MCF 10A (cell line): ENCODE measurements at regions not wholly inside any gene's neighbourhood (a gene's known extent, or its start where the extent isn't known, plus 50 kb on each side); places are given as distances from the start of the nearest gene placed in this dataset.
A peak's percentile ranks its signal among the peaks of the same experiment; 100 is the strongest.

Experiments used
- BruUV-seq: library from RNA; stranded (reverse); fragments of 400-500 nt; replicated peaks from 2 replicates; lab custom pipeline; 2021; lab: Mats Ljungman, UMichigan
- CTCF ChIA-PET: fragments of 300-600 bp; sonication (Branson Sonifier 250); formaldehyde crosslinking; extraction: SDS; loops from one replicate; lab custom pipeline; 2021; ENCODE audit warnings: antibody characterized with exemption, inconsistent platforms; lab: Yijun Ruan, JAX
- POLR2A ChIA-PET: fragments of 300-600, 350-650 bp; sonication (Branson Sonifier 250); formaldehyde crosslinking; extraction: SDS; loops from one replicate; lab custom pipeline; 2020; ENCODE audit warnings: antibody characterized with exemption, inconsistent platforms; lab: Yijun Ruan, JAX
- DNase-seq: peaks from one replicate; pipeline ENCODE4 v3.0.0-alpha.2; 2018; ENCODE audit not compliant: unreplicated experiment
- H3K27ac Mint-ChIP-seq: one replicate; pipeline ENCODE4 v1.8.0; 2022; ENCODE audit warnings: mild to moderate bottlenecking, low read depth, mixed read lengths; ENCODE audit not compliant: unreplicated experiment
- H3K27me3 Mint-ChIP-seq: one replicate; pipeline ENCODE4 v1.8.0; 2022; ENCODE audit warnings: mixed read lengths; ENCODE audit not compliant: insufficient read depth, unreplicated experiment
- H3K36me3 Mint-ChIP-seq: one replicate; pipeline ENCODE4 v1.8.0; 2022; ENCODE audit warnings: mild to moderate bottlenecking, moderate library complexity, mixed read lengths; ENCODE audit not compliant: insufficient read depth, unreplicated experiment
- H3K4me1 Mint-ChIP-seq: one replicate; pipeline ENCODE4 v1.8.0; 2022; ENCODE audit warnings: mixed read lengths; ENCODE audit not compliant: insufficient read depth, unreplicated experiment
- H3K4me3 Mint-ChIP-seq: one replicate; pipeline ENCODE4 v1.8.0; 2022; ENCODE audit warnings: mild to moderate bottlenecking, moderate library complexity, mixed read lengths; ENCODE audit not compliant: unreplicated experiment
- H3K9me3 Mint-ChIP-seq: one replicate; pipeline ENCODE4 v1.8.0; 2022; ENCODE audit warnings: mixed read lengths; ENCODE audit not compliant: unreplicated experiment
- intact Hi-C: fragments of 100-400 bp; cut with micrococcal nuclease; formaldehyde crosslinking; loops from 2 replicates; pipeline ENCODE4 v1.14.1; 2022
- TF ChIP-seq, protein P1 (sequence below): fragments of 200-600 bp; IDR thresholded peaks from one replicate; pipeline ENCODE4 v1.8.0; 2022; ENCODE audit warnings: antibody characterized with exemption, mild to moderate bottlenecking; ENCODE audit not compliant: unreplicated experiment

DNA sequence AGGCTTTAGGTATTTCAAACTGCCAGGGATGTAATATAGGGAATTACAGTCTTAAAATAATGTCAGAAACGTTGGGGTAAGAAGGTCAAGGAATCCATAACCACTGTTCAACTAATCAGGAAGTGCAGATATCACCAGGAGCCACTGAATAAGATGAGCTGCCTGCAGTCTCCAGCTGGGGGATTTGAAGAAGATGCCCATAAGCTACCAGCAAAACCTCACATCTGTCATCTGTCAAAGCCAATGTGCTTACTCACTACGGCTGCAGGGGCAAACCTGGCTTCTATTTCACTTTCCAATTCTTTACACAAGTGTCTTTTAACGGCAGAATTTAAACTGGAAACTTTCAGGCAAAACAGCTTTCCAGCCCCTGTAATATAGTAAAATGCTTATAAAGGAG, 1410.1 kb upstream of the ATXN8OS start:
- no peaks in the 10 kb centered on the region for H3K27me3 Mint-ChIP-seq
- intact Hi-C loops, result no loop called here
- no peaks in the 10 kb centered on the region for H3K9me3 Mint-ChIP-seq
- TF ChIP-seq, protein P1, sequence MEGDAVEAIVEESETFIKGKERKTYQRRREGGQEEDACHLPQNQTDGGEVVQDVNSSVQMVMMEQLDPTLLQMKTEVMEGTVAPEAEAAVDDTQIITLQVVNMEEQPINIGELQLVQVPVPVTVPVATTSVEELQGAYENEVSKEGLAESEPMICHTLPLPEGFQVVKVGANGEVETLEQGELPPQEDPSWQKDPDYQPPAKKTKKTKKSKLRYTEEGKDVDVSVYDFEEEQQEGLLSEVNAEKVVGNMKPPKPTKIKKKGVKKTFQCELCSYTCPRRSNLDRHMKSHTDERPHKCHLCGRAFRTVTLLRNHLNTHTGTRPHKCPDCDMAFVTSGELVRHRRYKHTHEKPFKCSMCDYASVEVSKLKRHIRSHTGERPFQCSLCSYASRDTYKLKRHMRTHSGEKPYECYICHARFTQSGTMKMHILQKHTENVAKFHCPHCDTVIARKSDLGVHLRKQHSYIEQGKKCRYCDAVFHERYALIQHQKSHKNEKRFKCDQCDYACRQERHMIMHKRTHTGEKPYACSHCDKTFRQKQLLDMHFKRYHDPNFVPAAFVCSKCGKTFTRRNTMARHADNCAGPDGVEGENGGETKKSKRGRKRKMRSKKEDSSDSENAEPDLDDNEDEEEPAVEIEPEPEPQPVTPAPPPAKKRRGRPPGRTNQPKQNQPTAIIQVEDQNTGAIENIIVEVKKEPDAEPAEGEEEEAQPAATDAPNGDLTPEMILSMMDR, result no peak
- ChIA-PET CTCF (no interaction called here), POLR2A (no interaction called here)
- H3K4me1 Mint-ChIP-seq, result no peaks in the 10 kb centered on the region
- no peaks in the 10 kb centered on the region for H3K36me3 Mint-ChIP-seq
- H3K4me3 Mint-ChIP-seq, result no peak overlapping the region
- no peak overlapping the region for H3K27ac Mint-ChIP-seq
- no TSS peak for BruUV-seq
- peak; percentile 25 for DNase-seq

DNA sequence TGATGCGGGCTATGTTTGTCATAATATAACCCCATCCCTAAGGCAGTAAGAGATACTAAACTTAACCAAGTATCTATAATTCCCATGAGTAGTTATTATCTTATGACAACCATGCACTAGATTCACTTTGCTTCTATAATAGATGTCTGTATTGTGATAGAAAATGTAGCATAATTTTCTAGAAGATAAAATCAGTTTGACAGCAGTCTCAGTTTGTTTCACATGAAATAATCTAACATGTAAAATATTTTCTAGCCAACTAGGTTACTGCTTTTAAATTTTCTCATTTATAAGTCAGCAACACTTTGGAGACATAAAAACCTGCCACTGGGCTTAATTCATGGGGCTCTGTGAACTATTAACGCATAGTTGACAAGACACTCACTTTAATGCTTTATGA, 1410.7 kb upstream of the ATXN8OS start:
- POLR2A ChIA-PET, result no interaction called here
- no TSS peak for BruUV-seq
- DNase-seq, result no peak
- no peak overlapping the region for H3K4me3 Mint-ChIP-seq
- no peaks in the 10 kb centered on the region for H3K4me1 Mint-ChIP-seq
- no peaks in the 10 kb centered on the region for H3K27me3 Mint-ChIP-seq
- H3K36me3 Mint-ChIP-seq, result no peaks in the 10 kb centered on the region
- CTCF ChIA-PET, result no interaction called here
- TF ChIP-seq, protein P1, result no peak
- intact Hi-C loops, result no loop called here
- H3K27ac Mint-ChIP-seq, result no peak overlapping the region
- no peaks in the 10 kb centered on the region for H3K9me3 Mint-ChIP-seq

GRCh38 chr13:68692049-68692448, 1415.6 kb upstream of the ATXN8OS start:
- no peaks in the 10 kb centered on the region for H3K36me3 Mint-ChIP-seq
- no peaks in the 10 kb centered on the region for H3K4me1 Mint-ChIP-seq
- no peak overlapping the region for H3K27ac Mint-ChIP-seq
- no peaks in the 10 kb centered on the region for H3K27me3 Mint-ChIP-seq
- TF ChIP-seq, protein P1, result no peak
- POLR2A ChIA-PET, result no interaction called here
- no peak for DNase-seq
- no peak overlapping the region for H3K4me3 Mint-ChIP-seq
- no TSS peak for BruUV-seq
- no peaks in the 10 kb centered on the region for H3K9me3 Mint-ChIP-seq
- CTCF ChIA-PET, result no interaction called here
- intact Hi-C loops, result no loop called here

DNA sequence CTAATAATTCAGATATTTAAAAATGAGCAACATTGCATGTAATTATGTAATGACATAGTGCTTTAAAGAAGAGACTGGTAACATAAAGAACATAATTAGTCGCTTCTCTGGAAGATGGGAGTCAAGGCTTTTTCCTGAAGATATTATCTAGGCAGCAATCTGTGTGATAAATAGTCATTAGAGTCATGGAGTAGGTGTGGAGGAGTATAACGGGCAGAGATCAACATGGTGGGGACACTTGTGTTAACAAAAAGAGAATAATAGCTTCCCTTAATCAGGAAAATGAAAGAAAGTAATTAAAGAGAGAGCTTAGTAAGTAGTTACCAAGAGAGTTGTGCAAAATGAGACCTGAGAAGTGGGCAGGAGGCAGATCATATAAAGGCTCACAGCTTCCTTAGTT, 1417.1 kb upstream of the ATXN8OS start:
- BruUV-seq, result no TSS peak
- no peak for DNase-seq
- Mint-ChIP-seq H3K36me3 (no peaks in the 10 kb centered on the region), H3K9me3 (no peaks in the 10 kb centered on the region), H3K27me3 (no peaks in the 10 kb centered on the region), H3K27ac (no peak overlapping the region), H3K4me1 (no peaks in the 10 kb centered on the region), H3K4me3 (no peak overlapping the region)
- TF ChIP-seq, protein P1, result no peak
- ChIA-PET CTCF (interaction anchor here (0.7 kb wide), 1 partner anchor 306 kb away, joined by 3 read pairs; no protein-coding TSS in a partner anchor), POLR2A (no interaction called here)
- intact Hi-C loops, result no loop called here
